PFSK-1 (cell line): ENCODE measurements at regions not wholly inside any gene's neighbourhood (a gene's known extent, or its start where the extent isn't known, plus 50 kb on each side); places are given as distances from the start of the nearest gene placed in this dataset.

ENCODE experiments used
- FOXP2 ChIP-seq: optimal IDR thresholded peaks from 2 replicates; pipeline ENCODE3; 2011; ENCODE audit warnings: borderline replicate concordance, control low read depth, inconsistent platforms; ENCODE audit not compliant: insufficient read depth; ENCODE audit errors: extremely low read length, extremely low read depth
- POLR2AphosphoS5 ChIP-seq: IDR thresholded peaks from 2 replicates; pipeline ENCODE4 v1.6.1; 2012; ENCODE audit warnings: low read depth, mild to moderate bottlenecking, control low read depth, low read length, moderate library complexity
- REST ChIP-seq, 2 experiments: IDR thresholded peaks; 2 replicates each; pipeline versions ENCODE4 v1.6.1 to v1.8.0; 2011 to 2012; ENCODE audit warnings: low read depth in 2 of 2, low read length in 2 of 2, control low read depth in 1 of 2, inconsistent platforms in 1 of 2, mild to moderate bottlenecking in 1 of 2, moderate library complexity in 1 of 2; ENCODE audit not compliant: insufficient read depth in 1 of 2
- SIN3A ChIP-seq: IDR thresholded peaks from 2 replicates; pipeline ENCODE4 v1.6.1; 2012; ENCODE audit warnings: mild to moderate bottlenecking, low read length, moderate library complexity, borderline replicate concordance; ENCODE audit not compliant: insufficient read depth
- TAF1 ChIP-seq: IDR thresholded peaks from 2 replicates; pipeline ENCODE4 v1.6.1; 2012; ENCODE audit warnings: low read length, control low read depth, borderline replicate concordance; ENCODE audit not compliant: insufficient read depth

- TF ChIP-seq TAF1, result no peak
- no peak for TF ChIP-seq SIN3A
- no peak for TF ChIP-seq REST (IDR thresholded peaks at IDR 0.05; ENCODE audit: insufficient read depth in 1 of 2, low read depth in 2 of 2, low read length in 2 of 2)
- TF ChIP-seq FOXP2, result no peak
- no peak for TF ChIP-seq POLR2AphosphoS5
These were observed 260.1 kb downstream of the ETS1 start for GRCh38 chr11:128327274-128327673.

GRCh38 chr11:128326791-128327190, 260.6 kb downstream of the ETS1 start:
- TF ChIP-seq POLR2AphosphoS5, result no peak
- no peak for TF ChIP-seq FOXP2
- TF ChIP-seq TAF1, result no peak

- no peak for TF ChIP-seq SIN3A
- no peak for TF ChIP-seq REST (IDR thresholded peaks at IDR 0.05; ENCODE audit: insufficient read depth in 1 of 2, low read depth in 2 of 2, low read length in 2 of 2)
- no peak for TF ChIP-seq POLR2AphosphoS5
- no peak for TF ChIP-seq FOXP2
- TF ChIP-seq TAF1, result no peak
These were observed 262.7 kb downstream of the ETS1 start for GRCh38 chr11:128324531-128325141.

- no peak for TF ChIP-seq SIN3A
- no peak for TF ChIP-seq TAF1
- no peak for TF ChIP-seq POLR2AphosphoS5
- no peak for TF ChIP-seq FOXP2
- no peak for TF ChIP-seq REST (IDR thresholded peaks at IDR 0.05; ENCODE audit: insufficient read depth in 1 of 2, low read depth in 2 of 2, low read length in 2 of 2)
These were observed 263.3 kb downstream of the ETS1 start for GRCh38 chr11:128324051-128324481.

- TF ChIP-seq POLR2AphosphoS5 (no peak), FOXP2 (no peak), REST (IDR thresholded peaks at IDR 0.05; ENCODE audit: insufficient read depth in 1 of 2, low read depth in 2 of 2, low read length in 2 of 2) (no peak), SIN3A (no peak), TAF1 (no peak)
These were observed 264.0 kb downstream of the ETS1 start for GRCh38 chr11:128323381-128323780.
